ENCODE measurements at regions not wholly inside any gene's neighbourhood (a gene's known extent, or its start where the extent isn't known, plus 50 kb on each side); places are given as distances from the start of the nearest gene placed in this dataset.

DNA sequence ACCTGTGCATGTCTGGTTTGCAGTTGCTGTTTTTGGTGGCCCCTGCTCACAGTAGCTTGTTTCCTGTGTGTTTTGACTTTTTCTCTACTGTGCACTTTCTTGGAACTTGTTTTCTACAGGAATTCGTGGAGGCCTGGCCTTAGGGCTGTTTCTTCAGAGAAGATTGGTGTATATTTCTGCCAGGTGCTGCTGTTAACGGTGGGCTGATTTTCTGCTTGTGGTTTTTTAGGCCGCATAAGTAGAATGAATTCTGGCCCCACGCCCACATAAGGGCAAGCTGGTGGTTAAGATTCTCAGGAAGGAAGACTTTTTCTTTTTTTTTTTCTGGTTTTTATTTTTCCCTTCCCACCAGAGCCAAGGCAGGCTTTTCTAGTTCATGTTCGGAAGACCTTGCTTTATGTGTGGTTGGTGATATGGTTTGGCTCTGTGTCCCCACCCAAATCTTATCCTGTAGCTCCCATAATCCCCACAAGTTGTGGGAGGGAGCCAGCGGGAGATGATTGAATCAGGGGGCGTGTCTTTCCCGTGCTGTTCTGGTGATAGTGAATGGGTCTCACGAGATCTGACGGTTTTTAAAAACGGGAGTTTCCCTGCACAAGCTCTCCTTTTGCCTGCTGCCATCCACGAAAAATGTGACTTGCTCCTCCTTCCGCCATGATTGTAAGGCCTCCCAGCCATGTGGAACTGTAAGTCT lies 71.5 kb upstream of the DISP3 start:
- Histone ChIP-seq H3K4me2 (replicated peaks; ENCODE audit: extremely low read depth, low read length, poor library complexity, severe bottlenecking) (no peak overlapping the region), H3K27me3 (ENCODE audit: control insufficient read depth in 2 of 2, insufficient read depth in 2 of 2, low read length in 2 of 2) (peaks cover 0 to 2% of the 10 kb centered on the region in 2 donors), H3K4me1 (ENCODE audit: control insufficient read depth in 1 of 2, insufficient read depth in 2 of 2, low read length in 2 of 2) (no peaks in the 10 kb centered on the region), H3K9me3 (replicated peaks in 1 of 2; ENCODE audit: control insufficient read depth in 1 of 2, insufficient read depth in 1 of 2, low read length in 2 of 2) (no peaks in the 10 kb centered on the region), H2AFZ (ENCODE audit: insufficient read depth, low read depth, low read length, poor library complexity, severe bottlenecking) (no peak overlapping the region), H3K27ac (ENCODE audit: low read depth in 1 of 2, low read length in 2 of 2) (no peak overlapping the region), H3K36me3 (replicated peaks in 1 of 2; ENCODE audit: control insufficient read depth in 1 of 2, insufficient read depth in 2 of 2, low read length in 2 of 2) (no peaks in the 10 kb centered on the region), H3K9ac (ENCODE audit: insufficient read depth, low read length, poor library complexity, severe bottlenecking) (no peak overlapping the region), H3K79me2 (ENCODE audit: insufficient read depth, low read length) (no peaks in the 10 kb centered on the region), H4K20me1 (ENCODE audit: insufficient read depth, low read length) (no peaks in the 10 kb centered on the region), H3K4me3 (replicated peaks in 1 of 3; ENCODE audit: low read depth in 2 of 3, low read length in 3 of 3) (no peak overlapping the region)
- WGBS (ENCODE audit: insufficient coverage): 41% methylated on average over 8 of the region's 13 CpGs
- Mint-ChIP-seq H3K27me3 (ENCODE audit: low read depth in 3 of 3) (peaks cover 7 to 18% (median 13%) of the 10 kb centered on the region in 3 donors), H3K27ac (no peak overlapping the region), H3K36me3 (no peaks in the 10 kb centered on the region), H3K4me1 (no peaks in the 10 kb centered on the region), H3K4me3 (no peak overlapping the region), H3K9me3 (peaks cover 0 to 8% (median 4%) of the 10 kb centered on the region in 7 donors)
- TF ChIP-seq, protein P1, sequence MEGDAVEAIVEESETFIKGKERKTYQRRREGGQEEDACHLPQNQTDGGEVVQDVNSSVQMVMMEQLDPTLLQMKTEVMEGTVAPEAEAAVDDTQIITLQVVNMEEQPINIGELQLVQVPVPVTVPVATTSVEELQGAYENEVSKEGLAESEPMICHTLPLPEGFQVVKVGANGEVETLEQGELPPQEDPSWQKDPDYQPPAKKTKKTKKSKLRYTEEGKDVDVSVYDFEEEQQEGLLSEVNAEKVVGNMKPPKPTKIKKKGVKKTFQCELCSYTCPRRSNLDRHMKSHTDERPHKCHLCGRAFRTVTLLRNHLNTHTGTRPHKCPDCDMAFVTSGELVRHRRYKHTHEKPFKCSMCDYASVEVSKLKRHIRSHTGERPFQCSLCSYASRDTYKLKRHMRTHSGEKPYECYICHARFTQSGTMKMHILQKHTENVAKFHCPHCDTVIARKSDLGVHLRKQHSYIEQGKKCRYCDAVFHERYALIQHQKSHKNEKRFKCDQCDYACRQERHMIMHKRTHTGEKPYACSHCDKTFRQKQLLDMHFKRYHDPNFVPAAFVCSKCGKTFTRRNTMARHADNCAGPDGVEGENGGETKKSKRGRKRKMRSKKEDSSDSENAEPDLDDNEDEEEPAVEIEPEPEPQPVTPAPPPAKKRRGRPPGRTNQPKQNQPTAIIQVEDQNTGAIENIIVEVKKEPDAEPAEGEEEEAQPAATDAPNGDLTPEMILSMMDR (IDR thresholded peaks at IDR 0.05): no peak
- DNase-seq: no peak
- intact Hi-C loops (cut with micrococcal nuclease): no loop called here

DNA sequence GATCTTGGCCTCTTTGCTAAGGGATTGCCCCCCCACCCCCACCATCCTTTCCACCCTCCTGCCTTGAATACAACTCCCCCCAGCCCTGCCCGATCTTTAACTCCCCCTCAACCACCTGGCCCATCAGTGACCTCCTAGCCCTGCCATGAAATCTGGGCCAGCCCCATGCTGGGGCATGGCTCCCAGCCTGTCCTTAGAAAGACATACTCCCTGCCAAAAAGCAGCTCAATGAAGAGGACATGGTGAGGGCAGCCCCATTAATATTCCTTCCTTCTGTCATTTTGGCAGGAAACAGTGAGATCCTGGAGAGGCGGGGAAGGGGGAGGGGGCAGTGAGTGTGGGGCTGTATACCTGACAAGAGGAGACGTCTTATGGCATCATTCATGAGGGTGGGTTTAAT lies 66.8 kb upstream of the DISP3 start:
- H4K20me1 ChIP-seq (ENCODE audit: insufficient read depth, low read length): no peaks in the 10 kb centered on the region
- no peak overlapping the region for H3K27ac Mint-ChIP-seq
- no peak overlapping the region for H3K4me2 ChIP-seq (replicated peaks; ENCODE audit: extremely low read depth, low read length, poor library complexity, severe bottlenecking)
- no peak overlapping the region for H3K4me3 ChIP-seq (replicated peaks in 1 of 3; ENCODE audit: low read depth in 2 of 3, low read length in 3 of 3)
- H3K36me3 ChIP-seq (replicated peaks in 1 of 2; ENCODE audit: control insufficient read depth in 1 of 2, insufficient read depth in 2 of 2, low read length in 2 of 2): no peaks in the 10 kb centered on the region
- no peaks in the 10 kb centered on the region for H3K4me1 ChIP-seq (ENCODE audit: control insufficient read depth in 1 of 2, insufficient read depth in 2 of 2, low read length in 2 of 2)
- intact Hi-C loops (cut with micrococcal nuclease): no loop called here
- no peaks in the 10 kb centered on the region for H3K4me1 Mint-ChIP-seq
- TF ChIP-seq, protein P1 (IDR thresholded peaks at IDR 0.05): no peak
- H3K27me3 Mint-ChIP-seq (ENCODE audit: low read depth in 3 of 3): peaks cover 5 to 18% (median 12%) of the 10 kb centered on the region in 3 donors
- H3K9me3 Mint-ChIP-seq: peaks cover 0 to 6% (median 2%) of the 10 kb centered on the region in 7 donors
- 100% methylated on average over 2 of the region's 3 CpGs for WGBS (ENCODE audit: insufficient coverage)
- H3K79me2 ChIP-seq (ENCODE audit: insufficient read depth, low read length): no peaks in the 10 kb centered on the region
- peaks cover 0 to 3% of the 10 kb centered on the region in 2 donors for H3K27me3 ChIP-seq (ENCODE audit: control insufficient read depth in 2 of 2, insufficient read depth in 2 of 2, low read length in 2 of 2)
- no peaks in the 10 kb centered on the region for H3K36me3 Mint-ChIP-seq
- no peak overlapping the region for H3K4me3 Mint-ChIP-seq
- no peak overlapping the region for H3K9ac ChIP-seq (ENCODE audit: insufficient read depth, low read length, poor library complexity, severe bottlenecking)
- no peak for DNase-seq
- H3K27ac ChIP-seq (ENCODE audit: low read depth in 1 of 2, low read length in 2 of 2): no peak overlapping the region
- no peak overlapping the region for H2AFZ ChIP-seq (ENCODE audit: insufficient read depth, low read depth, low read length, poor library complexity, severe bottlenecking)
- H3K9me3 ChIP-seq (replicated peaks in 1 of 2; ENCODE audit: control insufficient read depth in 1 of 2, insufficient read depth in 1 of 2, low read length in 2 of 2): no peaks in the 10 kb centered on the region

All from CD14-positive monocyte (primary cell).